NCI-H2081 treated with DMSO at 0.1 percent for 48 hours (cell line): ENCODE measurements at regions not wholly inside any gene's neighbourhood (a gene's known extent, or its start where the extent isn't known, plus 50 kb on each side); places are given as distances from the start of the nearest gene placed in this dataset.
"Not testable (repeated sequence)": the region's sequence is repeated elsewhere in the genome, so short reads cannot be mapped to it uniquely, and the experiment has no call there.

Source experiments
- DNase-seq: peaks from one replicate; lab custom pipeline; 2025; lab: John Stamatoyannopoulos, UW

GRCh38 chr5:89638871-89639270, 755.9 kb upstream of the MEF2C start:
- DNase-seq = no peak

- DNase-seq = not testable (repeated sequence)
Measured at GRCh38 chr5:89634176-89634575, 751.2 kb upstream of the MEF2C start.

GRCh38 chr5:89630064-89630463, 747.1 kb upstream of the MEF2C start:
- not testable (repeated sequence) for DNase-seq

- DNase-seq = no peak
Measured at GRCh38 chr5:89628876-89629635, 746.1 kb upstream of the MEF2C start.

- no peak for DNase-seq
Measured at GRCh38 chr5:89615839-89616518, 733.0 kb upstream of the MEF2C start.

GRCh38 chr5:89613222-89613956, 730.4 kb upstream of the MEF2C start:
- DNase-seq = no peak

- DNase-seq = no peak
Measured at GRCh38 chr5:89606939-89607534, 724.1 kb upstream of the MEF2C start.

- DNase-seq = no peak
Measured at GRCh38 chr5:89604342-89604741, 721.4 kb upstream of the MEF2C start.

GRCh38 chr5:89601880-89602279, 718.9 kb upstream of the MEF2C start:
- no peak for DNase-seq

- no peak for DNase-seq
Measured at GRCh38 chr5:89597878-89598277, 714.9 kb upstream of the MEF2C start.

GRCh38 chr5:89596821-89597220, 713.8 kb upstream of the MEF2C start:
- no peak for DNase-seq

GRCh38 chr5:89595056-89595455, 712.1 kb upstream of the MEF2C start:
- no peak for DNase-seq

- no peak for DNase-seq
Measured at GRCh38 chr5:89584339-89584956, 701.5 kb upstream of the MEF2C start.

- no peak for DNase-seq
Measured at GRCh38 chr5:89583534-89583933, 700.5 kb upstream of the MEF2C start.

- DNase-seq = no peak
Measured at GRCh38 chr5:89582768-89583339, 699.9 kb upstream of the MEF2C start.

GRCh38 chr5:89580976-89581375, 698.0 kb upstream of the MEF2C start:
- no peak for DNase-seq

GRCh38 chr5:89575319-89575718, 692.3 kb upstream of the MEF2C start:
- no peak for DNase-seq

GRCh38 chr5:89573345-89573744, 690.4 kb upstream of the MEF2C start:
- DNase-seq = no peak

- DNase-seq = no peak
Measured at GRCh38 chr5:89572696-89573095, 689.7 kb upstream of the MEF2C start.

GRCh38 chr5:89570557-89570956, 687.6 kb upstream of the MEF2C start:
- no peak for DNase-seq

- DNase-seq = no peak
Measured at GRCh38 chr5:89566340-89566739, 683.4 kb upstream of the MEF2C start.

- no peak for DNase-seq
Measured at GRCh38 chr5:89560696-89561095, 677.7 kb upstream of the MEF2C start.
